ENCODE measurements at regions not wholly inside any gene's neighbourhood (a gene's known extent, or its start where the extent isn't known, plus 50 kb on each side); places are given as distances from the start of the nearest gene placed in this dataset.
"Not testable (repeated sequence)": the region's sequence is repeated elsewhere in the genome, so short reads cannot be mapped to it uniquely, and the experiment has no call there.

DNA sequence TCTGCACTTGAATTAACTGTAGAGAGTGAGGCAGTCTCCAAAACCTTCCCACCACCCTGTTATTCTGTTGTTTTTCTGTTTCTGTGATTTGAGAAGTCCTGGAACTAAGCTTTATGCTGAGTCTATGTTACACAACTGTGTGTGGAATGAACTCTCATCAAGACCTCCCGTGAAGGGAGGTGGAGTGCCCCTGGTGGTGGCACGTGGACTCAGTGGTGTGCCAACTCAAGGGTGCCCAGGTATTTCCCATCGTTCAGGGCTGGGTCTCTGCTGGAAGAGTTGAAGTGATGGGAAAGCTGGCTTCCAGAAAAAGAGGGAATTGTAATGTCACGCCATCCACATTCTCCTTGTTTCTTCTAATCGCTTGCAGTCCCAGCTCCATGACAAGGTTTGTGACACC is 374.2 kb downstream of the SMOC2 start:
- no peak for DNase-seq (ENCODE audit: low spot score)
- in situ Hi-C loops (cut with MboI; ENCODE audit: low pct_unique_long_range_greater_than_20kb, low sequenced_read_pairs, unreplicated experiment) = no loop called here
- TF ChIP-seq, protein P1, sequence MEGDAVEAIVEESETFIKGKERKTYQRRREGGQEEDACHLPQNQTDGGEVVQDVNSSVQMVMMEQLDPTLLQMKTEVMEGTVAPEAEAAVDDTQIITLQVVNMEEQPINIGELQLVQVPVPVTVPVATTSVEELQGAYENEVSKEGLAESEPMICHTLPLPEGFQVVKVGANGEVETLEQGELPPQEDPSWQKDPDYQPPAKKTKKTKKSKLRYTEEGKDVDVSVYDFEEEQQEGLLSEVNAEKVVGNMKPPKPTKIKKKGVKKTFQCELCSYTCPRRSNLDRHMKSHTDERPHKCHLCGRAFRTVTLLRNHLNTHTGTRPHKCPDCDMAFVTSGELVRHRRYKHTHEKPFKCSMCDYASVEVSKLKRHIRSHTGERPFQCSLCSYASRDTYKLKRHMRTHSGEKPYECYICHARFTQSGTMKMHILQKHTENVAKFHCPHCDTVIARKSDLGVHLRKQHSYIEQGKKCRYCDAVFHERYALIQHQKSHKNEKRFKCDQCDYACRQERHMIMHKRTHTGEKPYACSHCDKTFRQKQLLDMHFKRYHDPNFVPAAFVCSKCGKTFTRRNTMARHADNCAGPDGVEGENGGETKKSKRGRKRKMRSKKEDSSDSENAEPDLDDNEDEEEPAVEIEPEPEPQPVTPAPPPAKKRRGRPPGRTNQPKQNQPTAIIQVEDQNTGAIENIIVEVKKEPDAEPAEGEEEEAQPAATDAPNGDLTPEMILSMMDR (IDR thresholded peaks at IDR 0.05; ENCODE audit: extremely low read depth, insufficient read depth, missing control alignments) = no peak

GRCh38 chr6:168808232-168808631 is 367.2 kb downstream of the SMOC2 start:
- DNase-seq (ENCODE audit: low spot score) = no peak
- TF ChIP-seq, protein P1 (IDR thresholded peaks at IDR 0.05; ENCODE audit: extremely low read depth, insufficient read depth, missing control alignments) = no peak
- in situ Hi-C loops (cut with MboI; ENCODE audit: low pct_unique_long_range_greater_than_20kb, low sequenced_read_pairs, unreplicated experiment) = no loop called here

DNA sequence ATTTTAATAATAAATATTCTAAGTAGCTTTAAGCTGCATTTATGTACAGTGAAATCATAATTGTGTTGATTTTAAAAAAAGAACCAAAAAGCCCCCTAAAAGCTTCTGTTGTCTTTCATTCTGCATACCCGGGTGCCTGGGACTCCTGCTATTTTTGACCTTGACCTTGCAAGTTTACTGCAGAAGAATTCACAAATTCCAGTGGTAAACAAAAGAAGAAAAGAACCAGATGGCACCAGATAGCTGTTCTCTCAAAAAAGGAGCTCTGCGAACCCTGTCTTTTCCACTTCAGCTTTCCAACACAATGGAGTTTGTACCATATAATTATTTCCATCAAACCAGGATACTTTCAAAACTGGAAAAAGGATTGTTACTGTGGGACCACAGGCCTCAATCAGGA is 363.3 kb downstream of the SMOC2 start:
- in situ Hi-C loops (cut with MboI; ENCODE audit: low pct_unique_long_range_greater_than_20kb, low sequenced_read_pairs, unreplicated experiment) = no loop called here

GRCh38 chr6:168803874-168804273 is 362.9 kb downstream of the SMOC2 start:
- DNase-seq (ENCODE audit: low spot score) = no peak
- TF ChIP-seq, protein P1 (IDR thresholded peaks at IDR 0.05; ENCODE audit: extremely low read depth, insufficient read depth, missing control alignments) = no peak
- in situ Hi-C loops (cut with MboI; ENCODE audit: low pct_unique_long_range_greater_than_20kb, low sequenced_read_pairs, unreplicated experiment) = no loop called here

More for the DNA sequence above, 363.3 kb downstream of the SMOC2 start:
- TF ChIP-seq, protein P1 (IDR thresholded peaks at IDR 0.05; ENCODE audit: extremely low read depth, insufficient read depth, missing control alignments) = no peak
- no peak for DNase-seq (ENCODE audit: low spot score)

- TF ChIP-seq, protein P1 (IDR thresholded peaks at IDR 0.05; ENCODE audit: extremely low read depth, insufficient read depth, missing control alignments) = no peak
- no peak for DNase-seq (ENCODE audit: low spot score)
- in situ Hi-C loops (cut with MboI; ENCODE audit: low pct_unique_long_range_greater_than_20kb, low sequenced_read_pairs, unreplicated experiment) = no loop called here
Measured at GRCh38 chr6:168799067-168799466, 358.1 kb downstream of the SMOC2 start.

DNA sequence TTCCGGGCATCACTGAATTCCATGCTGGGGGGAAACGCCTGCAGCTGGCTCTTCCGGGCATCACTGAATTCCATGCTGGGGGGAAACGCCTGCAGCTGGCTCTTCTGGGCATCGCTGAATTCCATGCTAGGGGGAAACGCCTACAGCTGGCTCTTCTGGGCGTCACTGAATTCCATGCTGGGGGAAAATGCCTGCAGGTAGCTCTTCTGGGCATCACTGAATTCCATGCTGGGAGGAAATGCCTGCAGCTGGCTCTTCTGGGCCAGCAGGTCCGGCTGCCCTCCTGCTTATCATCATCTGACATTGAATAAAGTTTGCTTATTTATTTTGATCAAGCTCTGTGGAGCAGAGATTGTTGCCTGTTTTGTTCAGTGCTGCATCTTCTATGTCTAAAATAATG is 355.1 kb downstream of the SMOC2 start:
- in situ Hi-C loops (cut with MboI; ENCODE audit: low pct_unique_long_range_greater_than_20kb, low sequenced_read_pairs, unreplicated experiment) = no loop called here
- no peak for DNase-seq (ENCODE audit: low spot score)
- TF ChIP-seq, protein P1 (IDR thresholded peaks at IDR 0.05; ENCODE audit: extremely low read depth, insufficient read depth, missing control alignments) = no peak

GRCh38 chr6:168795611-168796010 is 354.6 kb downstream of the SMOC2 start:
- in situ Hi-C loops (cut with MboI; ENCODE audit: low pct_unique_long_range_greater_than_20kb, low sequenced_read_pairs, unreplicated experiment); DNase-seq (ENCODE audit: low spot score): not testable (repeated sequence)
